Small intestine (tissue), 7 donors: ENCODE measurements at regions not wholly inside any gene's neighbourhood (a gene's known extent, or its start where the extent isn't known, plus 50 kb on each side); places are given as distances from the start of the nearest gene placed in this dataset.
"Not testable (repeated sequence)": the region's sequence is repeated elsewhere in the genome, so short reads cannot be mapped to it uniquely, and the experiment has no call there.

Experiments
- DNase-seq, 2 donors: peaks; one replicate each; pipeline versions ENCODE4 v3.0.0 to v3.0.0-alpha.2; 2013
- FAIRE-seq: peaks from 2 replicates; lab custom pipeline; 2012; peaks lifted over from hg19 to GRCh38; lab: Jason Lieb, UNC
- H3K27ac ChIP-seq, 3 donors: one replicate each; pipeline ENCODE4 v1.5.1; 2013; ENCODE audit warnings: low read length in 2 of 3, mild to moderate bottlenecking in 2 of 3, control low read depth in 1 of 3, inconsistent platforms in 1 of 3, low read depth in 1 of 3, moderate library complexity in 1 of 3
- H3K27me3 ChIP-seq, 3 donors: one replicate each; pipeline ENCODE4 v1.6.1; 2013; ENCODE audit warnings: low read length in 3 of 3, inconsistent platforms in 1 of 3; ENCODE audit not compliant: control insufficient read depth in 3 of 3, insufficient read depth in 3 of 3
- H3K36me3 ChIP-seq, 3 donors: one replicate each; pipeline ENCODE4 v1.6.1; 2013; ENCODE audit warnings: low read length in 3 of 3, inconsistent platforms in 1 of 3, low read depth in 1 of 3, mild to moderate bottlenecking in 1 of 3, moderate library complexity in 1 of 3; ENCODE audit not compliant: control insufficient read depth in 3 of 3, insufficient read depth in 2 of 3
- H3K4me1 ChIP-seq, 3 donors: one replicate each; pipeline ENCODE4 v1.6.1; 2013; ENCODE audit warnings: low read length in 2 of 3, inconsistent platforms in 1 of 3, low read depth in 1 of 3, mild to moderate bottlenecking in 1 of 3, moderate library complexity in 1 of 3; ENCODE audit not compliant: control insufficient read depth in 3 of 3, insufficient read depth in 2 of 3
- H3K4me3 ChIP-seq, 3 donors: one replicate each; pipeline ENCODE4 v1.5.1; 2013; ENCODE audit warnings: low read length in 3 of 3, control low read depth in 1 of 3, inconsistent platforms in 1 of 3, low read depth in 1 of 3, mild to moderate bottlenecking in 1 of 3, moderate library complexity in 1 of 3
- H3K9me3 ChIP-seq, 2 donors: one replicate each; pipeline ENCODE4 v1.6.1; 2013; ENCODE audit warnings: low read depth in 1 of 2, low read length in 1 of 2; ENCODE audit not compliant: control insufficient read depth in 2 of 2, insufficient read depth in 1 of 2
- WGBS, 3 donors: extraction: QIAGEN DNeasy Blood & Tissue Kit; methylation state at CpG; one replicate each; pipeline ENCODE4 v1.1.7; 2013; 5-methylcytosine and 5-hydroxymethylcytosine counted together
- donor health status: healthy with polysubstance abuse.
- donor health status: control.
- donor health status: control.
- donor health status: Bipolar disorder and iron deficiency.
- donor health status: healthy.

DNA sequence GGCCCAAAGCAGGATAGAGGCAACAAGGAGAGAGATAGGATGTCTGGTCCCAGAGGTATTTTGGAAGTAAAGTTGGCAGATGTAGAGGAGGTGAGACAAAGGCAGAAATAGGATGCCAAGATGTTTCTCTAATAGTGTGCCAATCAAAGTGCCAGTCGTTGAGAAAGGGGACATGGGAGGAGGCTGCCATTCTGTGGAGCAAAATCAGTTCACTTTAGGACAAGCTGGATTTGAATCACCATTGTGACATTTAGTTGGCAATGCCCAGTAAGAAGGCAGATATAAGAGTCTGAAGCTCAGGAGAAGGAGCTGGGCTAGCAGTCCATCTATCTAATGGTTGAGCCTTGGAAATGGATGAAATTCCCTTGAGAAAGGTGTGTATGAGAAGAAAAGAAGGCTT lies 53.8 kb downstream of the ADRB2 start:
- Histone ChIP-seq H3K27ac (no peak overlapping the region), H3K4me1 (no peaks in the 10 kb centered on the region), H3K27me3 (no peaks in the 10 kb centered on the region), H3K36me3 (no peaks in the 10 kb centered on the region), H3K4me3 (no peak overlapping the region), H3K9me3 (no peaks in the 10 kb centered on the region)
- FAIRE-seq (no peak), DNase-seq (no peak)
- whole genome bisulfite sequencing, 3 donors = 56 to 73% (median 73%) methylated on average over 1 of the region's 1 CpG

DNA sequence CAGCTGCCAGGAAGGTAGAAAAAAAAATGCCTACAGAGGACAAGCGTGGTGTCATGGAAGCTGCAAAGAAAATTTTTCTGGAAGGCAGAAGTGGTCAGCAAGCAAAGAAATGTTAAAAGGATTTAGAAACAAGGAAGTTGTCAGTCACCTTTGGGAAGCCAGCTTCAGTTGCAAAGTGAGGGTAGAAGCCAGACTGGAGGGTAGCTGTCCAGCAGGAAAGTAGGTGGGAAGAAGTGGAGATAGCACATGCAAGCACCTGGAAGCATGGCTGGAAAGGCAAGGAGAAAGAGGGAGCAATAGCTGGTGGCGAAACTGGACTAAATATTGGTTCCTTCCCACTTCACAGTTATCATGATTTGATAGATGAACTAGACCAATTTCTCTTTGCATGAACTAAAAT lies 54.3 kb downstream of the ADRB2 start:
- FAIRE-seq = no peak
- 74 to 84% (median 83%) methylated on average over 2 of the region's 2 CpGs for WGBS, 3 donors

DNA sequence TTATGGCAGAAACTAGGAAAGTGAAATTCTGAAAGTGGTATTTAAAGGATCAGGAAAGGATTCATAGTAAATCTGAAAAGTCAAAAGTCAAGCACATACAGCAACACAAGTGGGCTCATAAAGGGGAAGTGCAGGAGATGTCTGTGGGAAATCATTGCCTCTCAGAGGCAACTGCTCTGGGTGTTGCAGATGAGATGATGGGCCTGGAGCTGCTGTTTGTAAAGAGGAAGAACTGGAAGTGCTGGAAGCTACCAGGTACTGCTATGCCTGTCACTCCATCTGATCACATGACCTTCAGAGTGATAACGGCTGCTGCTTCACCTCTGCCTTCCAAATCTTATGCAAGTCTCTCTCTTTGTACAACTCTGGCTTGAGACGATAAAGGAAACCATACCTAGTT lies 55.9 kb downstream of the ADRB2 start:
- H3K36me3 ChIP-seq = no peaks in the 10 kb centered on the region
- H3K4me3 ChIP-seq = no peak overlapping the region
- no peak overlapping the region for H3K27ac ChIP-seq
- no peaks in the 10 kb centered on the region for H3K9me3 ChIP-seq
- FAIRE-seq (no peak), DNase-seq (no peak)
- WGBS, 3 donors = 31 to 45% (median 43%) methylated on average over 2 of the region's 2 CpGs
- H3K27me3 ChIP-seq = no peaks in the 10 kb centered on the region
- no peaks in the 10 kb centered on the region for H3K4me1 ChIP-seq

More for the DNA sequence above, 54.3 kb downstream of the ADRB2 start:
- no peaks in the 10 kb centered on the region for H3K36me3 ChIP-seq
- no peaks in the 10 kb centered on the region for H3K9me3 ChIP-seq
- H3K27me3 ChIP-seq = no peaks in the 10 kb centered on the region
- no peak overlapping the region for H3K4me3 ChIP-seq
- H3K27ac ChIP-seq = no peak overlapping the region
- no peak for DNase-seq
- no peaks in the 10 kb centered on the region for H3K4me1 ChIP-seq

DNA sequence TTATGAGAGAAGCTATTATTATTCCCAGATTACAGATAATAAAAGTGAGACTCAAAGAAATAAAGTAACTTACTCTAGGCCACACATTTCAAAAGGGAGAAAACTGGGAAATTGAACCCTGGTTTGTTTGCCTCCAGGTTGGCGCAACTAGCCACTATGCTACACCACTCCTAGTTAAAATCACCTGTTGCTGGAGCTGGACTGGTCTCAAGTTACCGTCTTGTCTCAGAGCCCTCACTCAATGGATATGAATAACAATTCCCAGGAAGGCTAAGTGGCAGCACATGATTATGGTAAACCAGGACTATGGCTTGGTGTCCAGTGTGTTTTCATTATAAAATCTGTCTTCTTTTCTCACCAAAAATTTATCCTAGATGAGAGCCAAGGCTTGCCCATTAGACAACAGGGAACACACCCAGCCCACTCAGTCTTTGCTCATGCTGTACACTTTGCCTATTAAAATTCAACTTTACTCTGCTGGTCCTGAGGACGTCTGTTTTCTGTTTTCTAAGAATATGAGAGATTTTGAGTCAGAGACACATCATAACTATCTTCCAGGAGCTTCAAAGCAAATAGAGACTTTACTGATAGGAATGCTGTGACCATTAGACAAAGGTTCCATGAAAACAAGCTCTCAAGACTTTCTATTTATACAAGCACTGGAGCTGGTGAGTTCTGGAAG lies 58.1 kb downstream of the ADRB2 start:
- Histone ChIP-seq H3K9me3 (no peaks in the 10 kb centered on the region), H3K27me3 (no peaks in the 10 kb centered on the region), H3K4me1 (no peaks in the 10 kb centered on the region), H3K36me3 (no peaks in the 10 kb centered on the region), H3K27ac (no peak overlapping the region), H3K4me3 (no peak overlapping the region)
- DNase-seq = no peak
- no peak for FAIRE-seq
- WGBS, 3 donors = 69 to 82% (median 69%) methylated on average over 3 of the region's 3 CpGs

DNA sequence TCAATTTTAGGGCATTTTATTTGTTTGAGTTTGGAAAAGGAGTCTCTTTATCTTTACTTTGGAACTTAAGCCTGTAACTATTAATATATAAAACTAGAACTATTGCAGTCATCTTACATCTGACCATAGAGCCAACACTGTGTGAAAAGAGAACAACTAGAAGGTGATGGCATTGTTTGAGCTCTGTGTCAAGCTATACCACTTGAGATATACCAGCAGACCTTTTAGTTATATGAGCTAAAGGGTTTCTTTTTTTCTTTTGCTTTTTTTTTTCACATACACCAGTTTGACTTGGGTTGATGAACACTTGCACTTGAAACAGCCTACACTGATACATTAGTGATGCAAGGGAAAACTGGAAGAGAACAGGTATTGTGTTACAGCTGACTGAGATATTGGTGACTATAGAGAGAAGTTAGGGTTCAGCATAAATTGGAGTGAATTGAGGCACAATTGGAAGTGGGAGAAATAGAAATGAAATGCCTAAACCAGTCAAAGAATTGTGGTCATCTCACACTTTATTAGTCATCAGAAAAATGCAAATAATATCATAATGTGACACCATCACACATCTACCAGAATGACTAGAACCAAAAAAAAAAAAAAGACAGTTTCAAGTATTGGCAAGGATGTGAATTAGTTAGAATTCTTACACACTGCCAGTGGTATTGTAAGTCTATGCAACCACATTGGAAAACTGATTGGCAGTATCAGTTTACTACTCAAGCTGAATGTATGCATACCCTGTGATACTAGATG lies 60.9 kb downstream of the ADRB2 start:
- Histone ChIP-seq H3K27me3 (peaks cover 0 to 1% (median 0%) of the 10 kb centered on the region in 3 donors), H3K36me3 (no peaks in the 10 kb centered on the region), H3K27ac (no peak overlapping the region), H3K4me3 (no peak overlapping the region), H3K9me3 (peaks cover 0 to 2% of the 10 kb centered on the region in 2 donors), H3K4me1 (no peaks in the 10 kb centered on the region)
- FAIRE-seq (no peak), DNase-seq (no peak)

DNA sequence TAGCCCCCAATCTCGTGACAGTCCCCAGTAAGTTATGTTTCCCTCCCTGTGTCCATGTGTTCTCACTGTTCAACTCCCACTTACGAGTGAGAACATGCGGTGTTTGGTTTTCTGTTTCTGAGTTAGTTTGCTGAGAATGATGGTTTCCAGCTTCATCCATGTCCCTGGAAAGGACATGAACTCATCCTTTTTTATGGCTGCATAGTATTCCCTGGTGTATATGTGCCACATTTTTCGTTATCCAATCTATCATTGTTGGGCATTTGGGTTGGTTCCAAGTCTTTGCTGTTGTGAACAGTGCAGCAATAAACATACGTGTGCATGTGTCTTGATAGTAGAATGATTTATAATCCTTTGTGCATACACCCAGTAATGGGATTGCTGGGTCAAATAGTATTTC lies 63.5 kb downstream of the ADRB2 start:
- not testable (repeated sequence) for H3K27ac ChIP-seq, DNase-seq, H3K27me3 ChIP-seq, H3K4me3 ChIP-seq, FAIRE-seq, H3K4me1 ChIP-seq, H3K36me3 ChIP-seq, H3K9me3 ChIP-seq
- 67 to 85% (median 69%) methylated on average over 5 of the region's 5 CpGs for WGBS, 3 donors

DNA sequence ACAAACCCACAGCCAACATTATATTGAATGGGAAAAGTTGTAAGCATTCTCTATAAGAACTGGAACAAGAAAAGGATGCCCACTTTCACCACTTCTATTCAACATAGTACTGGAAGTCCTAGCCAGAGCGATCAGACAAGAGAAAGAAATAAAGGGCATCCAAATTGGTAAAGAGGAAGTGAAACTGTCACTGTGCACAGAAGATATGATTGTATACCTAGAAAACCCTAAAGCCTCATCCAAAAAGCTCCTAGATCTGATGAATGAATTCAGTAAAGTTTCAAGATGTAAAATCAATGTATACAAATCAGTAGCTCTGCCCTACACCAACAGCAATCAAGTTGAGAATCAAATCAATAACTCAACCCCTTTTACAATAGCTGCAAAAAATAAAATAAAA lies 69.0 kb downstream of the ADRB2 start:
- 78 to 91% (median 87%) methylated on average over 1 of the region's 1 CpG for WGBS, 3 donors
- not testable (repeated sequence) for H3K4me1 ChIP-seq, H3K27ac ChIP-seq, H3K9me3 ChIP-seq, H3K4me3 ChIP-seq, H3K36me3 ChIP-seq, DNase-seq, FAIRE-seq, H3K27me3 ChIP-seq

DNA sequence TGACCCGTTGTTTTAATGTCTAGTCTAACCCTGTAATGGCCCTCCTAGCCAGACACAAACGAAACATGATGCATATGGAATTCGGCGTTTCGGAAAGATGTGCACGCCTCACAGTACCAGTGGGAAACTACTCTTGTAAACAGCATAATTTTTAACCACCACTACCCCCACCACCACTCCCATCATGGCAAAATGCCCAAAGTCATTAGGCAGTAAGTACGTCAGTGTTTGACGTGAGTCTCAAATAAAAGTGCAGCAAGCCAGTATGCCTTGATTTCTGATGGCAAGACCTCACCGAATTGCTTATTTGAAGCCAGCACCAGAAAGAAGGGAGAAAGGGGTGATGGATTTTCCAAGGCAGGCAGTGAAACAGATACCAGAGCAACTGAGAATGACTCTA lies 71.4 kb downstream of the ADRB2 start:
- 47 to 66% (median 63%) methylated on average over 9 of the region's 9 CpGs for WGBS, 3 donors
- Histone ChIP-seq H3K9me3 (no peaks in the 10 kb centered on the region), H3K27ac (no peak overlapping the region), H3K4me1 (no peaks in the 10 kb centered on the region), H3K27me3 (no peaks in the 10 kb centered on the region), H3K4me3 (no peak overlapping the region), H3K36me3 (no peaks in the 10 kb centered on the region)
- DNase-seq (no peak), FAIRE-seq (no peak)
